Osteoblast (primary cell): ENCODE measurements at regions not wholly inside any gene's neighbourhood (a gene's known extent, or its start where the extent isn't known, plus 50 kb on each side); places are given as distances from the start of the nearest gene placed in this dataset.

ENCODE experiments used
- DNase-seq: peaks from one replicate; pipeline ENCODE4 v3.0.0; 2011; ENCODE audit warnings: low spot score, mixed read lengths; ENCODE audit not compliant: insufficient read length; ENCODE audit errors: missing footprints
- H2AFZ ChIP-seq: 2 replicates; pipeline ENCODE4 v1.6.0; 2011; ENCODE audit warnings: mild to moderate bottlenecking, low read length
- H3K27ac ChIP-seq: 2 replicates; pipeline ENCODE4 v1.5.1; 2011; ENCODE audit warnings: mild to moderate bottlenecking, low read depth, low read length, moderate library complexity
- H3K27me3 ChIP-seq: 2 replicates; pipeline ENCODE4 v1.6.0; 2012; ENCODE audit warnings: mild to moderate bottlenecking, control low read depth, inconsistent platforms, low read length, moderate library complexity; ENCODE audit not compliant: insufficient read depth
- H3K36me3 ChIP-seq: 2 replicates; pipeline ENCODE4 v1.5.1; 2011; ENCODE audit warnings: mild to moderate bottlenecking, low read length, control low read depth, moderate library complexity; ENCODE audit not compliant: insufficient read depth
- H3K4me1 ChIP-seq: 2 replicates; pipeline ENCODE4 v1.5.1; 2011; ENCODE audit warnings: mild to moderate bottlenecking, low read length, control low read depth, moderate library complexity; ENCODE audit not compliant: insufficient read depth
- H3K4me2 ChIP-seq: 2 replicates; pipeline ENCODE4 v1.6.0; 2011; ENCODE audit warnings: mild to moderate bottlenecking, low read length; ENCODE audit not compliant: insufficient read depth
- H3K4me3 ChIP-seq: fragments of 200-600 bp; sonication (generic); 3 replicates; pipeline ENCODE4 v1.5.1; 2012; ENCODE audit warnings: mild to moderate bottlenecking, low read length, inconsistent platforms; ENCODE audit not compliant: insufficient read depth
- H3K79me2 ChIP-seq: 2 replicates; pipeline ENCODE4 v1.6.0; 2012; ENCODE audit warnings: mild to moderate bottlenecking, low read length, control low read depth, inconsistent platforms; ENCODE audit not compliant: insufficient read depth
- H3K9me3 ChIP-seq: 2 replicates; pipeline ENCODE4 v1.5.1; 2011; ENCODE audit warnings: low read depth, low read length, control low read depth
- H4K20me1 ChIP-seq: 2 replicates; pipeline ENCODE4 v1.6.0; 2012; ENCODE audit warnings: mild to moderate bottlenecking, low read length, control low read depth; ENCODE audit not compliant: insufficient read depth
- TF ChIP-seq, protein P1 (sequence below): IDR thresholded peaks from 2 replicates; pipeline ENCODE4 v1.5.1; 2011; ENCODE audit warnings: mild to moderate bottlenecking, low read depth, low read length, moderate library complexity; ENCODE audit errors: extremely low read depth

DNA sequence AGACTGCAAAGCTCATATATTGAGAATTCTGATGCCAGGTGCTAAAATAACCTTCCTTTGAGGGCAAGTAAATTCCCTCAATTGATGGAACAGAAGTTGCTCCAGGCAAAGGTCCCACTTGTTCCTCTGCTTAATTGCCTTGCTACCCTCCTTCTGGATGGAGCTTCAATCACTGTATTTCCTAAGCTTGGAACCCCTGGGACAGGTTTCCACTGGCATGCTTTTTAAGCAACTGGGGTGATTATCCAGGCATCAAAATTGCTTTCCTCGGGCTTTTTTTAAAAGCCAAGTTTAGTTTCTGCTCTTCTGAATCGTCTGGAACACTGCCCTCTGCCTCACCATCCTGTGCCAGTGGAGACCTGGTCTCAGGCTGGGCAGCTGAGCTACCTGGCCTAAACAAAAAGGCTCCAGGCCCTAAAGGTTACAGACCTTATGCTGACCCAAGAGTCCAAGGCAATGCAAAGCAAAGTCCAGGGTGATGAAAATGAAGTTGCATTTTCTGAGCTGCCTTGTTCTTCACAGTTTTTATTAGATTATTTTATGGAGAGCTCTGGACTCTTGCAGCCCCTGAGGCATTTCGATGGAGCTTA, 167.9 kb upstream of the CD180 start:
- peaks cover 9% of the 10 kb centered on the region for H3K4me1 ChIP-seq
- no peaks in the 10 kb centered on the region for H3K36me3 ChIP-seq
- DNase-seq, result no peak
- H3K27ac ChIP-seq, result no peak overlapping the region
- H3K79me2 ChIP-seq, result no peaks in the 10 kb centered on the region
- no peak overlapping the region for H2AFZ ChIP-seq
- H3K9me3 ChIP-seq, result no peaks in the 10 kb centered on the region
- H3K4me2 ChIP-seq, result no peak overlapping the region
- H4K20me1 ChIP-seq, result no peaks in the 10 kb centered on the region
- TF ChIP-seq, protein P1, sequence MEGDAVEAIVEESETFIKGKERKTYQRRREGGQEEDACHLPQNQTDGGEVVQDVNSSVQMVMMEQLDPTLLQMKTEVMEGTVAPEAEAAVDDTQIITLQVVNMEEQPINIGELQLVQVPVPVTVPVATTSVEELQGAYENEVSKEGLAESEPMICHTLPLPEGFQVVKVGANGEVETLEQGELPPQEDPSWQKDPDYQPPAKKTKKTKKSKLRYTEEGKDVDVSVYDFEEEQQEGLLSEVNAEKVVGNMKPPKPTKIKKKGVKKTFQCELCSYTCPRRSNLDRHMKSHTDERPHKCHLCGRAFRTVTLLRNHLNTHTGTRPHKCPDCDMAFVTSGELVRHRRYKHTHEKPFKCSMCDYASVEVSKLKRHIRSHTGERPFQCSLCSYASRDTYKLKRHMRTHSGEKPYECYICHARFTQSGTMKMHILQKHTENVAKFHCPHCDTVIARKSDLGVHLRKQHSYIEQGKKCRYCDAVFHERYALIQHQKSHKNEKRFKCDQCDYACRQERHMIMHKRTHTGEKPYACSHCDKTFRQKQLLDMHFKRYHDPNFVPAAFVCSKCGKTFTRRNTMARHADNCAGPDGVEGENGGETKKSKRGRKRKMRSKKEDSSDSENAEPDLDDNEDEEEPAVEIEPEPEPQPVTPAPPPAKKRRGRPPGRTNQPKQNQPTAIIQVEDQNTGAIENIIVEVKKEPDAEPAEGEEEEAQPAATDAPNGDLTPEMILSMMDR, result no peak
- no peak overlapping the region for H3K4me3 ChIP-seq
- no peaks in the 10 kb centered on the region for H3K27me3 ChIP-seq

DNA sequence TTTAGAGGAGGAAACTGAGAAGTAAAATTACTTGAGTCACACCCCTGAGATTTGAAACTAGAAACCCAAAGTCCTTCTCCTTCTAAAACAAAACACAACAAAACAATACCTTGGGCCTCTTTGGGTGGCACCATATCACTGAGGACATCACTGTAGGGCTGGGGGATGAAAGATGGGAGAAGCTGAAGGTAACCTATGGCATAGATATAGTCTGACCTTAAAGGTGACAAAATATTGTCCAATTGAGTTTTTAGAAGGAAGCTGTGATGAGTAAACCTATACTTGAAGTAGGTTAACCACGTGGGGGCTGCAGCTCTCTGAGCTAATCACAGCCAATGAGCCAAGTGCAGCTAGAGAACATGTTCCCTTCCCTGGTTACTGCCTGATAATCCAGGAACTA, 167.4 kb upstream of the CD180 start:
- DNase-seq, result no peak
- Histone ChIP-seq H3K27me3 (no peaks in the 10 kb centered on the region), H3K4me1 (peaks cover 9% of the 10 kb centered on the region), H3K4me3 (no peak overlapping the region), H3K9me3 (no peaks in the 10 kb centered on the region), H4K20me1 (no peaks in the 10 kb centered on the region), H3K27ac (no peak overlapping the region), H3K4me2 (no peak overlapping the region), H3K36me3 (no peaks in the 10 kb centered on the region), H2AFZ (no peak overlapping the region), H3K79me2 (no peaks in the 10 kb centered on the region)
- TF ChIP-seq, protein P1, result no peak

GRCh38 chr5:67363180-67363709, 166.6 kb upstream of the CD180 start:
- no peaks in the 10 kb centered on the region for H3K9me3 ChIP-seq
- no peak overlapping the region for H3K4me3 ChIP-seq
- TF ChIP-seq, protein P1, result no peak
- H3K79me2 ChIP-seq, result no peaks in the 10 kb centered on the region
- no peak for DNase-seq
- H3K4me2 ChIP-seq, result no peak overlapping the region
- no peaks in the 10 kb centered on the region for H3K27me3 ChIP-seq
- H3K4me1 ChIP-seq, result peaks cover 9% of the 10 kb centered on the region
- H3K36me3 ChIP-seq, result no peaks in the 10 kb centered on the region
- no peaks in the 10 kb centered on the region for H4K20me1 ChIP-seq
- H2AFZ ChIP-seq, result no peak overlapping the region
- no peak overlapping the region for H3K27ac ChIP-seq

- DNase-seq, result peak; percentile 34
- no peaks in the 10 kb centered on the region for H4K20me1 ChIP-seq
- H3K4me3 ChIP-seq, result no peak overlapping the region
- H3K27ac ChIP-seq, result no peak overlapping the region
- H3K4me1 ChIP-seq, result peaks cover 9% of the 10 kb centered on the region
- no peaks in the 10 kb centered on the region for H3K36me3 ChIP-seq
- TF ChIP-seq, protein P1, result no peak
- H3K79me2 ChIP-seq, result no peaks in the 10 kb centered on the region
- no peaks in the 10 kb centered on the region for H3K9me3 ChIP-seq
- no peak overlapping the region for H3K4me2 ChIP-seq
- H2AFZ ChIP-seq, result no peak overlapping the region
- H3K27me3 ChIP-seq, result no peaks in the 10 kb centered on the region
Measured at GRCh38 chr5:67361932-67362729, 165.5 kb upstream of the CD180 start.
